GM20431 (cell line): ENCODE measurements at regions not wholly inside any gene's neighbourhood (a gene's known extent, or its start where the extent isn't known, plus 50 kb on each side); places are given as distances from the start of the nearest gene placed in this dataset.
"Not testable (repeated sequence)": the region's sequence is repeated elsewhere in the genome, so short reads cannot be mapped to it uniquely, and the experiment has no call there.

Source experiments
- in situ Hi-C: fragments of 300-500 bp; cut with MseI, MboI; formaldehyde crosslinking; loops from one replicate; pipeline ENCODE4 v1.15.0; 2020; ENCODE audit warnings: low sequenced_read_pairs; ENCODE audit not compliant: unreplicated experiment

DNA sequence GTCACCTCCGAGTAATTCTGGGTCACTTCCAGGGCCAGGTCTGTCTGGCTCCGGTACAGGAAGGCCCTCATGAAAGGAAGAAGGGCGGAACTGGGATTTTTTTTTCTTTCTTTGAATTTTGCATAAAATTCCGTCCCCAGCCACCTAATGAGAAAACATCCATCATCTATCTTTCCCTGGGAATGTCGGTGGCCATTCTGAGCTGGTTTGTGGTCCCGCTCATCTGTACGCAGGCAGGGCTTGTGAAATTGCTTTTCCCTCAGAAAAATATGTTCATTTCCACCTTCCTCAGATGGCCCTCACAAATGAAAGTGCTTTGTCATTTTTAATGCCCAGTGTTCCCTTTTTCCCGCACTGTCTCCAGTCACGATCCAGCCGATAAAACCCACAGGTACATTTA is 353.0 kb upstream of the ZFHX3 start:
- in situ Hi-C loops: no loop called here

DNA sequence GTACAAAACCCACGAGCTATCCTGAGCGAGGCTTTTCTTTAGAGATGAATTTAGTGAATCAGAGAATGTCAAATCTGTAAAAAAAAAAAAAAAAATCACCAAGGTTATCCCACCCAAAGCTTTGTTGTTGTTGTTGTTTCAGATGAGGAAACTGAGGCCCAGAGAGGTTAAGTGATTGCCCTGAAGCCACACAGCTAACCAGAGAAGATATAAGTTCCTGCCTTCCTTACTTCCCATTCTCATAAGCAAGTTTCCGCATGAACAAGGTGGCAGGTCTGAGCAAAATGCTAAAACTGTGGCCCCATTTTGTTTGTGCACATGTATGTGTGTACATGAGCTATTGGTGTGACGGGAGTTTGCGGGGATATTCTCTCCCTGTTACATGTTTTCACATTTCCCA is 352.1 kb upstream of the ZFHX3 start:
- in situ Hi-C loops: no loop called here

DNA sequence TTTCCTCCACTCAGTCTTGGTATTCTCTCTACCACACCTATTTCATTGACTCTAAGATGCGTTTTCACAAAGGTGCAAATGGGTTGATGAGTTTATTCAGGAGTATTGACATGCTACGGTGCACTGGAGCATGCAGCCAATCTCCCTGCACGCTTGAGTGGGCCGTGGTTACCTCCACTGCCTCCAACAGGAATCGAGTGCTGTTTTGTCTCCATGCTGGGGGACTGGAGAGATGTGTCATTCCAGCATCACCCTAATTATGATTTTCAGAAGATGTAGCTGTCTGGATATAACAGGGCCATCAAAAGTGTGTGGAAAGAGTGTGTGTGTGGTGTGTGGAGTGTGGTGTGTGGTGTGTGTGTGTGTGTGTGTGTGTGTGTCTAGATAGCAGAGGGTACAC is 351.6 kb upstream of the ZFHX3 start:
- in situ Hi-C loops: no loop called here

DNA sequence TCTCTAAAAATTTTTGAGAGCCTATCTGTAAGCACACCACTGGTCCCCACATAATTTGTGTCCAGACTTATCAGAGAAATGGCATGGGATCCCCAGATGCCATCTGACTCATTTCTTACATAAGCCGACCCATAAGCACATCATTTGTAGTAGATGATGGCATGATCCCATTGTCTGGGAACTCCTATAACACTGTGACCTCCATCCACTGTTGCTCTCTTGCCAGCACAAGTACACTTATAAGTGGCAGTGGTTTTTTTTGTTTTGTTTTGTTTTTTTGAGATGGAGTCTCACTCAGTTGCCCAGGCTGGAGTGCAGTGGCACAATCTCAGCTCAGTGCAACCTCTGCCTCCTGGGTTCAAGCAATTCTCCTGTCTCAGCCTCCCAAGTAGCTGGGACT is 350.7 kb upstream of the ZFHX3 start:
- in situ Hi-C loops: not testable (repeated sequence)

DNA sequence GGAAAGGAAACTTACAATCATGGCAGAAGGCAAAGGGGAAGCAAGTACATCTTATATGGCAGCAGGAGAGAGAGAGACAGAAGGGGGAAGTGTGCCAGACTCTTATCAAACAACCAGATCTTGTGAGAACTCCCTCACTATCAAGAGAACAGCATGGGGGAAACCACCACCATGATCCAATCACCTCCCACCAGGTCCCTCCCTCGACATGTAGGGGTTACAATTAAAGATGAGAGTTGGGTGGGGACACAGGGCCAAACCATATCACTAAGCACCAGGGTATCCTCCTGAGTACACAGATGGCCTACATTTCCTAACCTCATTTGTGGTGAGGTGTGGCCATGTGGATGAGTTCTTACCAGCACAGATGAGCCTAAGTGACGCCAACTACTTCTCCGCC is 348.6 kb upstream of the ZFHX3 start:
- in situ Hi-C loops: no loop called here

DNA sequence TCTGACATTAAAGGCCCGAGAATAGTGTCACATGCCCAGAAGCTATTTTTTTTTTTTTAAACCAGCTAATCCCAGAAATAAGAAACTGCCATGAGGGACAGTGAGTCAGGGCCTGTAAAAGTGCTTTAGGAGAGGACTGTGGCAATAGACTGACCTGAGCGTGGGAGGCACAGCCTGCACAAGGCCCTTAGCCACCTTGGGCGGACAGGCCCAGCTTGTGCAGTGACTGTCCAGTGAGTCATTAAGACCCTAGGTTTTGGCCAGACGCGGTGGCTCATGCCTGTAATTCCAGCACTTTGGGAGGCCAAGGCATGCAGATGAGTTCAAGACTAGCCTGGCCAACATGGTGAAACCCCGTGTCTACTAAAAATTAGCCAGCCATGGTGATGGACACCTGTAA is 343.0 kb upstream of the ZFHX3 start:
- in situ Hi-C loops: no loop called here

DNA sequence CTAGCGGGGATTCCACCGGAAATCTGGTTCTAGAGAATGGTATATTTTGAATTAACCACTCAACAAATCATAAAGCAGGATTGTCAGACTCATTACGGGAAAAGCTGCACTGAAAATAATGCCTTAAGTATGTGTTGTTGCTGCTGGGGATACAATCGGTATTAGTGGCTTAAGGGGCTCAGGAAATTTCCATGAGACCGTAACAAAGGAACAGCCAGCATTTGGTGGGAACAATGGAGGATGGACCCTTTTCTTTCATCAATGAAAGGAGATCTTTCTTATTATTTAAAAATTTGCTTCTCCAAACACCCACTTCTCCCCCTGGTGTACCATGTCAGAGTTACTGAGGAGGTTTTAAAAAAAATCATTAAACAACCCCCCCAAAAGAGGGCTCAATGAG is 342.6 kb upstream of the ZFHX3 start:
- in situ Hi-C loops: no loop called here

DNA sequence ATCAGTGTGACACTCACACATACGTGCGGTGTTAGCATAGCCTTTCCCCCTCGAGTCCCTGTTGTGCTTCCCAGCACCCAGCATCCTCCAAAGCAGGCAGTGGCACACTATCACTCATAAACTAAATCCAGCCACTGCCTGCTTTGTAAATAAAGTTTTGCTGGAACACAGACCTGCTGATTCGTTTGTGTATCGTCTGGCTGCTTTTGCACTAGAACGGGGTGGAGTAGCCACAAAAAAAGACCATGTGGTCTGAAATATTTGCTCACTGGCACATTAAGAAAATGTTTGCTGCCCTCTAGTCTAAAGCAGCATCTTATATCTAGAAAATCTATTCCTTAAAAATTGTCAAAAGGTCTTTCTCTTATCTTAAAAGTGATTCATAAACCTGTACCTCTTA is 341.2 kb upstream of the ZFHX3 start:
- in situ Hi-C loops: no loop called here

DNA sequence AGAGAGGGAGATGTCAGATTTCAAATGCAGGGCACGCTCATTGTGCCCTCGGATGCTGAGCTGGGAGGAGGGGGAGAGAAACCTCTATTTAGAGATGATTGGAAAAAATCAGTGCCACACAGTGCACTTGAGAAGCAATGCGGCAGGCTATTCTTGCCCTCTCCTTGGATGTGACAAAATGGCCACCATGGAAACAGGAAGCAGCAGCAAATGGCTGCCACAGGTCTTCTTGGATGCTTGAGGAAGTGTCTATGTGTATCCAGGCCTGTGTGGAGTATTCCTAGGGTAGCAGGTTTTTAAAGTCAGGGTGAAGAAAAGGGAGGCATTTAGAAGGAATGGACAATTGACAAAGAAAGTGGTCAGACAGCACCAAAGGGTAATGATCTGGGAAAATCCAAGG is 340.1 kb upstream of the ZFHX3 start:
- in situ Hi-C loops: no loop called here

DNA sequence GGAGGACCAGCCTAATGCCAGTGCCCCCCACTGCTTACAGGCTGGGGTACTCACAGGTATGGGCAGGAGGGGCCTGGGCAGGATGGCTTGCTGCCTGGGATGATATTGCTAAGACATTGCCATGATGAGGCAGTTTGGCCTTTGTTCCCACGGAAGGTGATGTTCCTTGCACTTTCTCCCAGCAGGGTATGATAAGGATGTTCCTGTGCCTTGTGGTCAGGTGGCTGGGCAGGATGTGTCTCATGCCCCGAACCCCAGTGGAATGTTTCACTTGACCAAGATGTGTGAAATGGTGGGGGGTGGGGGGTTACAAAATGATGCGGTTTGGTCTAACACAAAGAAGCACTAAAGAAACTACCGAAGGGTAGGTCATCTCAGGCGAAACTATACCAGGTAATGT is 337.8 kb upstream of the ZFHX3 start:
- in situ Hi-C loops: no loop called here

DNA sequence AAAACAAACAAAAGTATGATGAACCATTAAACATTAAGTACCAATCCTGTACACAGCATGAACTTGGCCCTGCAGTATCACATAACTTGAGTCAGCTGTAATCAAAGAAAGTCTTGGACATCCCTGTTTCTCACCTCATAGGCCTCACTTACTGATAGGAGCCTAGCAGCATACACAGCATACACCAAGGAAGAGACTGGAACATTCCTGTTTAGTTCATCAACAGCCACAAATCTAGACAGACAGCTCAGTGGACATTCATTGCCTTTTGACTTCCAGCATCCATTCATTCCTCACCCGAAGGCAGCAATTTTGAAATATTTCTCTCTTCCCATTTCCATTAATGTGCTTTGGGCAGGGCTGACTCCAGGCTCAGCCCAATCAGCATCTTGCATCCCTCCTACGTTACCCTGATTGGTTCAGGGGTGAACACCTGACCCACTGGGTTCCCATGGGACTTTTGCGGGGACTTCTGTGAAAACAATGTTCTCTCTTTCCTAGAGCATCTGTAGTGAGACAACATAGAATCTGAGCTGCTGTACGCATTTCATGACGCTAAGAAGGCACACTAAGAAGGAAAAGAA is 336.7 kb upstream of the ZFHX3 start:
- in situ Hi-C loops: no loop called here

DNA sequence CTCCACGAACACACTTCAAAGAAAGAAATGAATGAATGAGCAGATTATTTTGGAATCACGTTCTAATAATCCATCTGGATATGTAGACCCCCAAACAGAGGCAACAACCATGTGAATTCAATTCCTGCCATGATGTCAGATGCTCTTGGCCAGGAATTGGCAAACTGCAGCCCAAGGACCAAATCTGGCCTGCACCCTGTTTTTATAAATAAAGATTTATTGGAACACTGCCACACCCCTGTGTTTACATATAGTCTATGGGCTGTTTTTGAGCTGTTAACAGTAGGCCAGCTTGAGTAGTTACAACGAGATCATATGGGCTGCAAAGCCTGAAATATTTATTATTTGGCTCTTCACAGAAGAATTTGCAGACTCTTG is 336.0 kb upstream of the ZFHX3 start:
- in situ Hi-C loops: no loop called here

DNA sequence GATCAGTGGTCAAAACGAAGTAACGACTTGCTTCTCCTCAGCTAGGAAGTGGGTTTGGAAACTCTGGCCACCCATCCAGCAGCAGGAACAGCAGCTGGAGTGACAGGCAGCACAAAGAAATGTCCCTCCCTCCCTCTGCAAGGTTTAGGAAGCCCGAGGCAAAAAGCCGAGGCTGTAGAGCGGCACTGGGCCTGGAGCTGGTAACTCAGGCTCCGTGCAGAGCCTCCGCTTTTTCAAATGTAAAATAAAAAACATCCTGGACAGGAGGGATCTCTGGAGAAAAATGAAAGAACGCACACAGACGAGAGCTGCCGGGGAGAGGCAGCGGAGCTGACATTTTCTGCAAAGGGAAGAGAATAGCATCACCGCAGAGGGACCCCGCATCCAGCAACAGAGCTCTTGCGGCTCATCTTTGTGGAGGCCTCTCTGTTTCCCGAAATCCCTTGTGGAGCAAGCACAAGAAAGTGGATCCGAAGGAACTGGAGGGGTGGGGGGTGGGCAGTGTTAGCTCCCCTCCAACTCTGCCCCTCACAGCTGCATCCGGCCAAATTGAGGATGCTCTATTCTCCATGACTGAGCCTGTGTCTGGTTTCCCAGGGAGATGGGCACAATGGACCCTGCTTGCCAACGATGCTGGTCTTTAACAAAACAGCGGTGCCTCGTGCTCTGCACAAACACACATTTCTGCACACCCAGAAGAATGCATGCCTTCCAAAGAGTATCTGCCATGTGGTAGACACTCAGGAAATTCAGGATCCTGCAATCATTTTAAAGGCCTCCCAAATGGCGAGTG is 335.5 kb upstream of the ZFHX3 start:
- in situ Hi-C loops: no loop called here

DNA sequence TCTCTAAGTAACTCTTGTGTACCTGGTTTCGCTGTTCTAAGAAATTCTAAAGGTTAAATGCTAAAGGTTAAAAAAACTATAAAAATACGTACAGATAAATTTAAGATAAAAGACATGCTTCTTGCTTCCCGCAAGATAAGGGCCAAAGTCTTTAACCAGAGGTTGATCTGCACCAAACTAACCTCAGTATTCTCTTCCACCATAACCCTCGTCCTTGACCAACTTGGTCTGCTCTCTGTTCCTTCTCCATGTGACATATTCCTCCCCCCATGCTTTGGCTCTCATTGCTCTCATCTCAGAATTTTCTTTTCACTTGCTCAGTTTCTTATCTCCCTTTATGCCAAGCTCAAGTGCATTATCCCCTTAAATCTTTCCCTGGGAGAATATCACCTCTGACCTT is 330.5 kb upstream of the ZFHX3 start:
- in situ Hi-C loops: no loop called here

DNA sequence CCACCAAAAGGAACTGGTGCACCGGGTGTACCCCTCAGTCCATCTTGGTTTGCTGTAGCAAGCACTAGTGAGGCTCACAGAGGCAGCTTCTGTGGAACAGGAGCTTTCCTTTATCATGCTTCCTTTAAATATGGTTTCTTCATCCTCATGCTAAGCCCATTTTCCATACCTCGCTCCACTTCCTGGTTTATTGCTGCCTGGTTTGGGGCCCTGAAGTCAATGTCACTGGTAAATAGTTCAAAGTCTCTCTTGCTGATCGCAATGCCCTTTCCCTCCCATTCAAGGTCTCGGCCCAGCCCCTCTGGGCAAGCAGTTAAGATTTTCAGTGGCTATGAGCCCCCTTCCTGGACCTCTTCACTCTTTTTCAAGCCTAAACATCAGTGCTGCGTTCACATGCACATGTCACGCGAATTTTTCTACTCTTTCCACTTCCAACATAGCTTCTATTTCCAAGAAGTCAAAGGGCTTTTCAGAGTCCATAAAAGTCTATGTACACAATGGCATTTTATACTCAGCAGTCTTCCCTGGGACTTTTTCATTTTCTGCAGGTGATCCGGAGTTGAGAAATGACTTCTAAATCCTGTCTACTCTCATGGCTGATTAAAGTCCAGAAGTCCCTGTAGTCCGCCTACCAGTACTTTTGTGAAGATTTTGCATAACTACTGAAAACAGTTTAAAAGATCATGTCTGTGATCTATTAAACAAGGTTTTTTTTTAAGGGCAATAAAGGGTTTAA is 323.8 kb upstream of the ZFHX3 start:
- in situ Hi-C loops: no loop called here

DNA sequence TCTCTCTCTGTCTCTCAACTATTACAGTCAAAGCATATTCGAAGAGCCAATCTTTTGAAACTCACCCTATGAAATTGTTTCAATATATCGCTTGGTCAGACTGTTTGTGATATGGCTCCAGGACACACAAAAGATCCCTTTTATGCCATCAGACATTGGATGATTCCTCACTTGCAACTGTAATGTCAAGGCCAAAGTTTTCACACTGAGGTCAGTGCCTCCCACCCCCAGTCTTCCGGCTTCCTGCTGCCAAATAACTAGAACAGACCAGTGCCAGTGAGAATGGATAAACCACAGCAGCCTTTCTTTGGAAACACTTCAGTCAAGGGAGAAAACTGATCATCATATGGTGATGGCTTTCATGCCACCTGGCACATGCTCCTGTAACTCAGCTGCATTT is 321.9 kb upstream of the ZFHX3 start:
- in situ Hi-C loops: no loop called here

DNA sequence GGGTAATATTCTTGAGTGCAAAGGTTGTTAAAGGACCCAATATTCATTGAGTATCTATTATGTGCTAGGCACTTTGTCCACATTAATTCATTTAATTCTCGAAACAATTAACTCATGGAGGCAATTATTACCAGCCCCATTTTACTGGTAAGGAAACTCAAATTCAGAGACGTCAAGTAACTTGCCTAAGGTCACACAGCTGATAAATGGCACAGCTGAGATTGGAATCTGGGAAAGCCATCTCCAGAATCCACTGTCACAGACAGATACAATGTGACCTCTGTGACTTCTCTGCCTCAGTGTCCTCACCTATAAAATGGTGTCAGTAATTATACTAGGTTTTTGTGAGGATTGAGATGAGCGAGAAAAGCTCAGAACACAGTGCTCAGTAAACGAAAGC is 320.8 kb upstream of the ZFHX3 start:
- in situ Hi-C loops: no loop called here

DNA sequence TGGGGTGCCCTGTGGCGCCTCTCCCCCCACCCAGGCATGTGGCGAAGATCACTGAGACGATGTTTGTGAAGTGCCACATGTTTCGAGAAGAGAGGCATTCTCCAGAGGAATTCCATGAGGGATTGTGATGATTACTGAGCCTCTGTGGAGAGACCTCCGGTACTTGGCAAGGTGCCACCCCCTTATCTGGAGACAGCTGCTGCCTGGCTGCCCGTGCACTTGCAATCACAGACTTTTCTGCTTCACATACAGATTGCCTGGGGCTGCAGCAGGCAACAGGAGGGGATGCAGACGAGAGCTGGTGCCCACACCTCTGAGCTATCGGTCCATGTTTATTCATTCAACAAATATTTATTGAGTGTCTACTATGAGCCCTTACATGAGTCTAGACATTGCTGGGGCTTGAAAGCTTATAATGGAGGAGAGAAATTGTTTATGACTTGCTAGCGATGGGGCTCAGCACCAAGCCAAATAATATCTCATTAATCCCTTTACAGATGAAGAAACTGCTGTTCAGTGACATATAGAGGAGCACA is 317.2 kb upstream of the ZFHX3 start:
- in situ Hi-C loops: no loop called here

DNA sequence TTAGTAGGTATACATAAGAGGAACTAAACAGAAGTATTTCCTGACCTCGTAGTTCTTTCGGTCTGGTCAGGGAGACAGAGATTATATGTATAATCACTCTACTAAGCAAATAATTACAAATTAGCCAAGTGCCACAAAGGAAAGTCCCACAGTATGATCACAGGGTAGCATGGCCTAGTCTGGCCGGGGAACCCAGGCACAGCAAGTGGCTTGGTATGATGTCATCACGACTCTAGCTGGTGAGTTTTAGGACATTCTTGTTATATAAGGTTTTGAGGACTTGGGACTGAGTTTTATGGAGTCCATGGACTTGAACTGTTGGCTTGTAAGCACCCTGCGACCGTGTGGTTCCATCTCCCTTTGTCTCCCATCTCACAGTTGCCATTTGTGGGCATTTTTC is 316.5 kb upstream of the ZFHX3 start:
- in situ Hi-C loops: no loop called here

DNA sequence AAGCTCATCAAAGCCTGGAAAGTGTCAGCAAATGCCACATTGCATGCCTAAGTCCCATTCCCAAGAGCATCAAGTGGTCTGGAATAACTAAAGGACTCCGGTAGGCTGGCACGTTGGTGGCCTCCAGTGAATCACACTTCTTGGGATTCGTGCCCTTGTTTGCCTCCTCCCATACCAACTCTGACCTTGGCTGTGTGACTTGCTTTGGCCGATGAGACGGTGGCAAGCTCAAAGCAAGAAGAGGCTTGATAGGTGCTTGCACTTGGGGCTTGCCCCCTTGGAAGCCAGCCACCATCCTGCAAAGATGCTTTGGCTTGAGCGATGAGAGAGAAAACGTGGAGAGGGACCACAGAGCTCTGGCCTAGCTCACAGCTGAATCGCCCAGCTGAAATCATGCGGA is 313.1 kb upstream of the ZFHX3 start:
- in situ Hi-C loops: no loop called here

DNA sequence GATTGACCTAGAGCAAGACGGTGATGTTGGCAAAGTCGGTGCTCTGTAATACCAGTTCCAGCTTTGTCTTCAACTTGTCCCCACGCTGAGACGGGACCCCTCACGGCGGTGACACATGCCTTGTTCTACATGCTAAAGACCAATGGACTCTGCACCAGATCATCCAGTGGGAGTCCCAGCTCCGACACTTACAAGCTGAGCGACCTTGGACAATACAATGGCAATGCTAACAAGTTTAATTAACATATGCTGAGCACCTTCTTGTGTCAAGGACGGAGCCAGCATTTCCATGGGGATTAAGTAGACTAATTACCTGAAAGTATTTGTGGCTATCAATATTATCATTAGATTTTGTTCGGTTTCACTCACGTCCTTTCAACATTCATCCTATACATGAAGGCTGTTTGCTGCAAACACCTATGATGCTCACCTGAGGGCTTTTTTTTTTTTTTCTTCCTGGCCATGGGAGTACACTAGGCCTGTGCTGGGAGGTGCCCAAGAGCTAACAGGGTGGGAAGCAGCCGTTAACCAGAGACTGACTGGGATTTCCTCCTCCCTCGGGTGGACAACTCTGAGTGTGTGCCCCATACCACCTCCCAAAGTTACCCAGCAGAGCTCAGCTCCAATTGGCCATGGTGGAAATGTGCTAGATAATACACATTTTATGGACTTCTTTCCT is 308.6 kb upstream of the ZFHX3 start:
- in situ Hi-C loops: no loop called here
